C4-2B (cell line): ENCODE measurements at regions not wholly inside any gene's neighbourhood (a gene's known extent, or its start where the extent isn't known, plus 50 kb on each side); places are given as distances from the start of the nearest gene placed in this dataset.

Experiments used
- H3K27ac ChIP-seq: fragments of 450-650 bp; 2 replicates; pipeline ENCODE4 v1.5.1; 2017
- ZFX ChIP-seq: fragments of 450-650 bp; IDR thresholded peaks from 2 replicates; pipeline ENCODE4 v1.6.1; 2017
- TF ChIP-seq, protein P1 (sequence below): fragments of 450-650 bp; conservative IDR thresholded peaks from 2 replicates; pipeline ENCODE4 v1.5.1; 2017; ENCODE audit warnings: mild to moderate bottlenecking

DNA sequence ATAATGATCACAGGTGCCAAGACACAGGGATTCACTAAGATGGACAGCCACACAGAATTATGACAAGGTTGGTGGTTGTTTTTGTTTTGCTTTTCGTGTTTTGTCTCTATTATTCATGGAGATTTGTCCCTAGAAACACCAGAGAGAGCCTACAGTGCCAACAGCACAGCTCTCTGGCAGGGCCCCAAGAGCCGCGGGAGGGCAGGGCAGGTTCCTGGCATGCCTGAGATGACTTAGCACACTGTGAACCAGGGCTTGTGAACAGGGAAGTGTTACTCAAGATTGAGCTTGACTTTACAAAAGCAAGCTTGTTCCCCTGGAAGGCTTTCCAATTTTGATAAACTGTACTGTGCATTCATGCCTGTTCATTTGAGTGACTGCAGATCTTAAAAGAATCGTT is 437.4 kb upstream of the SALL3 start:
- TF ChIP-seq, protein P1, sequence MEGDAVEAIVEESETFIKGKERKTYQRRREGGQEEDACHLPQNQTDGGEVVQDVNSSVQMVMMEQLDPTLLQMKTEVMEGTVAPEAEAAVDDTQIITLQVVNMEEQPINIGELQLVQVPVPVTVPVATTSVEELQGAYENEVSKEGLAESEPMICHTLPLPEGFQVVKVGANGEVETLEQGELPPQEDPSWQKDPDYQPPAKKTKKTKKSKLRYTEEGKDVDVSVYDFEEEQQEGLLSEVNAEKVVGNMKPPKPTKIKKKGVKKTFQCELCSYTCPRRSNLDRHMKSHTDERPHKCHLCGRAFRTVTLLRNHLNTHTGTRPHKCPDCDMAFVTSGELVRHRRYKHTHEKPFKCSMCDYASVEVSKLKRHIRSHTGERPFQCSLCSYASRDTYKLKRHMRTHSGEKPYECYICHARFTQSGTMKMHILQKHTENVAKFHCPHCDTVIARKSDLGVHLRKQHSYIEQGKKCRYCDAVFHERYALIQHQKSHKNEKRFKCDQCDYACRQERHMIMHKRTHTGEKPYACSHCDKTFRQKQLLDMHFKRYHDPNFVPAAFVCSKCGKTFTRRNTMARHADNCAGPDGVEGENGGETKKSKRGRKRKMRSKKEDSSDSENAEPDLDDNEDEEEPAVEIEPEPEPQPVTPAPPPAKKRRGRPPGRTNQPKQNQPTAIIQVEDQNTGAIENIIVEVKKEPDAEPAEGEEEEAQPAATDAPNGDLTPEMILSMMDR: no peak
- TF ChIP-seq ZFX: no peak
- no peak overlapping the region for H3K27ac ChIP-seq

DNA sequence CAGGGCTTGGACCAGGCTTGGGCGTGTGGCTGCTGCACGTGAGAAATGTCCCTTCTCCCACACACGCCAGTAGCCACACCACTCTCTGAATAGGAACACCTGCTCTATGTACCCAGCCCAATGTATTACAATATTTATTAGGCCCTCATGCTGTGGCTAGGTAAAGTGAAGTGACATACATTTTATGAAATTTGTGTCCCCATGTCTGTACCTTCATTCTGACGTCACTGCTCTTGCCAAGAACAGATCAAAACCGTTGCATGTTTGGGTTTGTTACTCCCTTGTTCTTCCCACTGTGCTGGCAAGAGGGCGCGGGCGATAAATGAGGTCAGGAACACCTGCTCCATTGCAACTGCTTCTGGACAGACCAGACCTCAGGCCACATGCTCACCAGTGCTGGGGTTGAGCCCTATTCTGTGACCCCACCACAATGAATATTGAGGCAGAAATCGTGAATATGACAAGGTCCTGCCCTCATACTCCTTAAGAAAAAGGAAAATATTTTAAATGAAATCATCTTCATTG is 436.4 kb upstream of the SALL3 start:
- no peak for TF ChIP-seq ZFX
- TF ChIP-seq, protein P1: no peak
- H3K27ac ChIP-seq: no peak overlapping the region

DNA sequence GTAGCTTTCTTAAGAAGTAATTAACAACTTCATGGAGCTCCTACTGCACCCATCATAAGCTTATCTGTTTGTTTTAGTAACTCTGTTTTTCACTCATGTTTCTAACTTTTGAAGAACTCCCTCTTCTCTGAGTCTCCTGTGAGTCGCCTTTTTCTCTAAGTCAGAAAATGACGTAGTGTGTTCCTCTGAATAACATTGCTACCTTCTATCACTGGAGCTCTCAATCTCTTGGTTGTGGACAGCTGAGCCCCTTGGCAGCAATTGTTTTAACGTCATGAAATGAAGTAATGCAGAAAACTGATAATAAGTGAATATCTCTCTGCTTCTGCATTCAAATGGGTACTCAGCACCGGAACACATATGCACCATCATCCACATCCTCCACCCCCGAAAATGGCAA is 433.3 kb upstream of the SALL3 start:
- H3K27ac ChIP-seq: no peak overlapping the region
- no peak for TF ChIP-seq ZFX
- TF ChIP-seq, protein P1: no peak

DNA sequence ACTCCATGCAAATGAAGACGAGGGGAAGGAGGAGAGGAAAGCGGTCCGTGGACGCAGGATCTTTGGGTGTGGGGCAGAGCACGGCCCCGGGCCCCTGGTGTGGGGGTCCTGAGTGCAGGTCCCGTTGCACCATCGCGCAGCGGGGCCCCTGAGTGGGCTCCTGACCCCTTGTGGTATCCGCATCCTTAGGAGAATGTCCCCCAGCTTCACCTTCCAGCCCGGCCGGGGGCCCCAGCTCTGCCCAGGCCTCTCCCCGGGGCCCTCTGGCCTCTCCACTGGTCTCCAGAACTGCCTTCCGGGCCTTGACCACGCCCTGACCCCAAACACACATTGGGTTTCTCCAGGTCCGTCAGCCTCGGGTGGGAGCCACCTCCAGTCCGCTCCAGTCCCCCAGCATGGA is 431.8 kb upstream of the SALL3 start:
- TF ChIP-seq ZFX: no peak
- TF ChIP-seq, protein P1: no peak
- no peak overlapping the region for H3K27ac ChIP-seq

DNA sequence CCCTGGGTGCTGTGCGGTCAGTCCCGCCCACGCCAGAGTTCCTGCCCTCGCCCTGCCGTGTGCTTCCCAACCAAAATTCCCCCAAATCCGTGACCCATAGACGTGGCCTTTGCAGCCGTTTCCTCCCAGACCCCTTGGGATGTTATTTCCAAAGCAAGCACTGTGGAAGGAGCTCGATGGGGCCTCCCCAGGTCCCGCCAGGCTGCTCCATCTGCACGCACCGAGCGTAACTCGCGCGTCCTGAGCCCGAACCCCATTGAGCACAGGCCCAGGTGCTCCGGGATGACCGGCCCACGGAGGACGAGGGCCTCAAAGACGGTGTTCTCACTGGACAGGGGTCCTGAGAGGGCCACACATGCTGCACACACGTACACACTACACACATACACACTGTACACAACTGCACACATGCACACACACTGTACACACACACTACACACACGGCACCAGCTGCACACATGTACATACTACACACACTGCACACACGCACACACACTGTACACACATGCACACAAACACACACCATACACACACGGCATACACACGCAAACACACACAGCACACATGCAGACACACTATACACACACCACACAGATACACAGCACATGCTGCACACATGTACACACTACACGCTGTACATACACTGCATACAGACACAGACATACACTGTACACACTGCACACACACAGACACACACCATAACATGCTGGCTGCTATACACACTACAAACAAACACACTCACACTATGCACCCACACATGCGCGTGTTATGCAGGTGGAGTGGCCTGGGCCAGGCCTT is 431.2 kb upstream of the SALL3 start:
- TF ChIP-seq ZFX: no peak
- TF ChIP-seq, protein P1: no peak
- no peak overlapping the region for H3K27ac ChIP-seq

DNA sequence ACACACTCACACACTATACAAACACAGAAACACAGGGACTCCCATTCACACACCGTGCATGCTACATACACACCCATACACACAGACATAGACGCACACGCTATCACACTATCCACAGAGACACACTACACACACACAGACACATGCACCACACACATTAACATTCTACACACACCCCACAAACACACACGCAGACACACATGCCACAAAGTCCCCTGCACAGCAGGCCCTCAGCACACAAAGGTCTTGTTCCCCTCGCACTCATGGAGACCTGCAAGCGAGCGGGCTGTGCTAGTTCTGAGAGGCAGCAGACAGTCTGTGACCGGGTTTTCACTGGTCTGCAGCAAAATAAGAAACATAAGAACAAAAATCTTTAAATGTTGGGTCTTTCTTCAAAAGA is 429.6 kb upstream of the SALL3 start:
- TF ChIP-seq, protein P1: no peak
- no peak for TF ChIP-seq ZFX
- H3K27ac ChIP-seq: no peak overlapping the region

DNA sequence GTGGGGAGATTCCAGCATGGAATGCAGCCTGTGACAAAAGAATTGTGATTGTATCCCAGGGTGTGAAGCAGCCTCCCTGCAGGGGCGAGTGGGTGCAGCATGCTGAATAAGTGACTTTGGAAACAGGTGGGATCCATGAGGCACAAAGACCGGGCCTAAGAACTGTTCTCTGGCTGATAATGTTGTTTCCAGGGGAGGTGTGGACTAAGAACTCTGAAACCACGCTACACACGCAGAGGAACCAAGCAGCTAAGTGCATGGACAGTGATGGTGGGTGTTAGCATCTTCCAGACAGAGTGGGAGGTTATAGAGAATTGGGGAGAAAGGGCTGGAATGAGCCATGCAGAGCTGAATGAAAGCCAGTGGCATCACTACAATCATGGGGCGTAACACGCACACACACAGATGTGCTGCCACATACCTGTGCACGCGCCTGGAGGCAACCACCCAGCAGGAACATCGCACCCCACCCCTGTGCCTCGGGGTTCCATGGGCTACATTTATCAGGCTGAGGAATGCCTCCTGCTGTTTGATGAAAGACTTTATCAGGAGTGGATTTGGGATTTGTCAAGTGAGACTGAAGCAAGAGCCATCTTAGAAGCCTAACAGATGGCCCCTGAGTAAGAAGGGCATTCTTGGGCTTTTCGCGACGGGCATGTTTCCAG is 424.5 kb upstream of the SALL3 start:
- TF ChIP-seq ZFX: no peak
- TF ChIP-seq, protein P1: no peak
- no peak overlapping the region for H3K27ac ChIP-seq
